ENCODE measurements at regions not wholly inside any gene's neighbourhood (a gene's known extent, or its start where the extent isn't known, plus 50 kb on each side); places are given as distances from the start of the nearest gene placed in this dataset.

DNA sequence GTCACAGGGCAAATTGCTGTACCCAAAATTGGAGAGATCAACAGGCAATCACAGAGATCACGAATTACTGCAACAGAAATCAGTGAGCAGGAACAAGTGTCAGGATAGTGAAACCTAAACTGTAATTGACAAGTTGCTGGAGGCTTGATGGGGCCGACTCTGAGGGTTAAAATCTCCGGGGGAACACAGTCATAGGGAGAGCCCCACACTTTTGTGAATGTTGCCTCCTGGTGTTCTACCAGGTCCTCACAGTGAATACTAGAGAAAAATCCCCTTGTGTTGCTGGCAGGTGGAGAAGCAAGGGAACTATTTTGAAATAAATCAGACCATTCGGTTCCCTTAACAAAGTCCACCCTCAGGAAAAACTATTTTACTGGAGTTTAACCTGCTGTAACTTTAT lies 697.5 kb upstream of the CBLB start:
- no CpG with 5 or more reads among the region's 4 CpGs for WGBS (ENCODE audit: extremely low coverage, insufficient coverage, insufficient read length)
- H3K4ac ChIP-seq (ENCODE audit: low read depth, low read length): no peak overlapping the region
- H3K4me1 ChIP-seq (ENCODE audit: control insufficient read depth in 1 of 2, insufficient read depth in 2 of 2, low read length in 2 of 2): no peaks in the 10 kb centered on the region
- no peak overlapping the region for H4K12ac ChIP-seq (ENCODE audit: low read depth, low read length)
- no peak overlapping the region for H4K8ac ChIP-seq (ENCODE audit: low read depth, low read length)
- H3K14ac ChIP-seq (ENCODE audit: low read length): no peak overlapping the region
- H2BK5ac ChIP-seq (ENCODE audit: low read depth, low read length, poor library complexity): no peak overlapping the region
- no peak overlapping the region for H3K18ac ChIP-seq (ENCODE audit: low read length)
- H3K79me1 ChIP-seq (ENCODE audit: low read length): no peaks in the 10 kb centered on the region
- H2AFZ ChIP-seq (ENCODE audit: insufficient read depth, low read length, poor library complexity): no peak overlapping the region
- peak overlapping the region; percentile 14 for H4K91ac ChIP-seq (ENCODE audit: low read depth, low read length)
- peak overlapping the region; percentile 54 for H2AK5ac ChIP-seq (ENCODE audit: low read length)
- H3K9ac ChIP-seq (ENCODE audit: low read length): no peak overlapping the region
- H3K9me3 ChIP-seq (ENCODE audit: insufficient read depth, low read depth, low read length): no peaks in the 10 kb centered on the region
- no peaks in the 10 kb centered on the region for H3K27me3 ChIP-seq (ENCODE audit: insufficient read depth, low read length)
- H2BK120ac ChIP-seq (ENCODE audit: insufficient read depth, low read length, poor library complexity): no peak overlapping the region
- no peak overlapping the region for H3K23ac ChIP-seq (ENCODE audit: low read length)
- no peak overlapping the region for H2BK12ac ChIP-seq (ENCODE audit: low read length)
- H3K4me2 ChIP-seq (ENCODE audit: low read length): no peak overlapping the region
- H3K27ac ChIP-seq (ENCODE audit: low read depth, low read length): no peak overlapping the region
- no peaks in the 10 kb centered on the region for H3K79me2 ChIP-seq (ENCODE audit: control insufficient read depth, insufficient read depth, low read length, poor library complexity)
- no peaks in the 10 kb centered on the region for H3K36me3 ChIP-seq (ENCODE audit: control insufficient read depth in 1 of 2, insufficient read depth in 2 of 2, low read length in 2 of 2)
- H3K4me3 ChIP-seq (ENCODE audit: low read depth, low read length): no peak overlapping the region
- no peak for DNase-seq

GRCh38 chr3:106570426-106570825 lies 701.6 kb upstream of the CBLB start:
- Histone ChIP-seq H3K79me2 (ENCODE audit: control insufficient read depth, insufficient read depth, low read length, poor library complexity) (no peaks in the 10 kb centered on the region), H3K79me1 (ENCODE audit: low read length) (no peaks in the 10 kb centered on the region), H2BK120ac (ENCODE audit: insufficient read depth, low read length, poor library complexity) (no peak overlapping the region), H2BK12ac (ENCODE audit: low read length) (no peak overlapping the region), H3K4me1 (ENCODE audit: control insufficient read depth in 1 of 2, insufficient read depth in 2 of 2, low read length in 2 of 2) (no peaks in the 10 kb centered on the region), H3K9me3 (ENCODE audit: insufficient read depth, low read depth, low read length) (no peaks in the 10 kb centered on the region), H3K27me3 (ENCODE audit: insufficient read depth, low read length) (no peaks in the 10 kb centered on the region), H4K91ac (ENCODE audit: low read depth, low read length) (no peak overlapping the region), H3K4me2 (ENCODE audit: low read length) (no peak overlapping the region), H3K18ac (ENCODE audit: low read length) (no peak overlapping the region), H3K23ac (ENCODE audit: low read length) (no peak overlapping the region), H3K27ac (ENCODE audit: low read depth, low read length) (no peak overlapping the region), H2BK5ac (ENCODE audit: low read depth, low read length, poor library complexity) (no peak overlapping the region), H3K14ac (ENCODE audit: low read length) (no peak overlapping the region), H3K36me3 (ENCODE audit: control insufficient read depth in 1 of 2, insufficient read depth in 2 of 2, low read length in 2 of 2) (no peaks in the 10 kb centered on the region), H2AFZ (ENCODE audit: insufficient read depth, low read length, poor library complexity) (no peak overlapping the region), H3K4ac (ENCODE audit: low read depth, low read length) (no peak overlapping the region), H2AK5ac (ENCODE audit: low read length) (no peak overlapping the region), H4K8ac (ENCODE audit: low read depth, low read length) (no peak overlapping the region), H4K12ac (ENCODE audit: low read depth, low read length) (no peak overlapping the region), H3K9ac (ENCODE audit: low read length) (no peak overlapping the region), H3K4me3 (ENCODE audit: low read depth, low read length) (no peak overlapping the region)
- no peak for DNase-seq
- WGBS (ENCODE audit: extremely low coverage, insufficient coverage, insufficient read length): no CpG with 5 or more reads among the region's 1 CpG

DNA sequence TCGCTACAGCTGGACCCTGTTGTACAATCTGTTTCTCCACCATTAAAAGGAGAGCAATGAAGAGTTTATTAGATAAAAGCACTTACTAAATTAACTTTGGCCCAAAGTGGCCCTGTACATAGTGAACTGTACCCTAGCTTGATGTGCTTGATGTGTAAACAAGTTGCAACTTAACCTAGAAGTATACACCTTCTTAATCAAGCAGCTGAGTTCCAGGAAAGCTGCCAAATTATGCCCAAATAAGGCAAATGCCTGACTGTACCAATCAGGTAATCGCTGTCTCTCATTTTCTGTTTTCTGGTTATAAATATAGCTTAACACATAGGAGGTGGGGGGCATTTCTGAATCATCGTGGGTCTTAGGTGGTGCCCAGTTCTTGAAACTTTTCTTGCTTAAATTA lies 704.8 kb upstream of the CBLB start:
- no peak overlapping the region for H3K4me2 ChIP-seq (ENCODE audit: low read length)
- H2AK5ac ChIP-seq (ENCODE audit: low read length): no peak overlapping the region
- no CpG with 5 or more reads among the region's 3 CpGs for WGBS (ENCODE audit: extremely low coverage, insufficient coverage, insufficient read length)
- H3K18ac ChIP-seq (ENCODE audit: low read length): no peak overlapping the region
- no peak overlapping the region for H2BK5ac ChIP-seq (ENCODE audit: low read depth, low read length, poor library complexity)
- DNase-seq: no peak
- no peak overlapping the region for H3K9ac ChIP-seq (ENCODE audit: low read length)
- H3K36me3 ChIP-seq (ENCODE audit: control insufficient read depth in 1 of 2, insufficient read depth in 2 of 2, low read length in 2 of 2): no peaks in the 10 kb centered on the region
- no peak overlapping the region for H3K27ac ChIP-seq (ENCODE audit: low read depth, low read length)
- no peak overlapping the region for H3K4me3 ChIP-seq (ENCODE audit: low read depth, low read length)
- no peaks in the 10 kb centered on the region for H3K79me1 ChIP-seq (ENCODE audit: low read length)
- no peaks in the 10 kb centered on the region for H3K79me2 ChIP-seq (ENCODE audit: control insufficient read depth, insufficient read depth, low read length, poor library complexity)
- H4K12ac ChIP-seq (ENCODE audit: low read depth, low read length): no peak overlapping the region
- no peak overlapping the region for H2AFZ ChIP-seq (ENCODE audit: insufficient read depth, low read length, poor library complexity)
- peaks cover 0 to 2% of the 10 kb centered on the region in 2 experiments for H3K4me1 ChIP-seq (ENCODE audit: control insufficient read depth in 1 of 2, insufficient read depth in 2 of 2, low read length in 2 of 2)
- H4K8ac ChIP-seq (ENCODE audit: low read depth, low read length): no peak overlapping the region
- no peaks in the 10 kb centered on the region for H3K9me3 ChIP-seq (ENCODE audit: insufficient read depth, low read depth, low read length)
- no peak overlapping the region for H3K23ac ChIP-seq (ENCODE audit: low read length)
- H4K91ac ChIP-seq (ENCODE audit: low read depth, low read length): no peak overlapping the region
- H2BK120ac ChIP-seq (ENCODE audit: insufficient read depth, low read length, poor library complexity): no peak overlapping the region
- no peak overlapping the region for H3K4ac ChIP-seq (ENCODE audit: low read depth, low read length)
- no peaks in the 10 kb centered on the region for H3K27me3 ChIP-seq (ENCODE audit: insufficient read depth, low read length)
- H3K14ac ChIP-seq (ENCODE audit: low read length): no peak overlapping the region
- H2BK12ac ChIP-seq (ENCODE audit: low read length): no peak overlapping the region

GRCh38 chr3:106575029-106575428 lies 706.2 kb upstream of the CBLB start:
- Histone ChIP-seq H2AK5ac (ENCODE audit: low read length) (no peak overlapping the region), H4K12ac (ENCODE audit: low read depth, low read length) (no peak overlapping the region), H3K79me2 (ENCODE audit: control insufficient read depth, insufficient read depth, low read length, poor library complexity) (no peaks in the 10 kb centered on the region)

More at GRCh38 chr3:106575029-106575428, 706.2 kb upstream of the CBLB start:
- no peaks in the 10 kb centered on the region for H3K9me3 ChIP-seq (ENCODE audit: insufficient read depth, low read depth, low read length)
- no peak overlapping the region for H3K4me2 ChIP-seq (ENCODE audit: low read length)
- no peak overlapping the region for H3K27ac ChIP-seq (ENCODE audit: low read depth, low read length)
- no CpG with 5 or more reads among the region's 1 CpG for WGBS (ENCODE audit: extremely low coverage, insufficient coverage, insufficient read length)
- H3K36me3 ChIP-seq (ENCODE audit: control insufficient read depth in 1 of 2, insufficient read depth in 2 of 2, low read length in 2 of 2): no peaks in the 10 kb centered on the region
- no peaks in the 10 kb centered on the region for H3K27me3 ChIP-seq (ENCODE audit: insufficient read depth, low read length)
- no peak overlapping the region for H3K23ac ChIP-seq (ENCODE audit: low read length)
- H3K9ac ChIP-seq (ENCODE audit: low read length): no peak overlapping the region
- no peak overlapping the region for H4K8ac ChIP-seq (ENCODE audit: low read depth, low read length)
- H3K14ac ChIP-seq (ENCODE audit: low read length): no peak overlapping the region
- no peak overlapping the region for H3K18ac ChIP-seq (ENCODE audit: low read length)
- no peak overlapping the region for H2BK120ac ChIP-seq (ENCODE audit: insufficient read depth, low read length, poor library complexity)
- peaks cover 0 to 2% of the 10 kb centered on the region in 2 experiments for H3K4me1 ChIP-seq (ENCODE audit: control insufficient read depth in 1 of 2, insufficient read depth in 2 of 2, low read length in 2 of 2)
- no peak overlapping the region for H2BK12ac ChIP-seq (ENCODE audit: low read length)
- H4K91ac ChIP-seq (ENCODE audit: low read depth, low read length): no peak overlapping the region
- no peak for DNase-seq
- H2AFZ ChIP-seq (ENCODE audit: insufficient read depth, low read length, poor library complexity): no peak overlapping the region
- H3K4me3 ChIP-seq (ENCODE audit: low read depth, low read length): no peak overlapping the region
- H3K4ac ChIP-seq (ENCODE audit: low read depth, low read length): no peak overlapping the region
- H3K79me1 ChIP-seq (ENCODE audit: low read length): no peaks in the 10 kb centered on the region
- H2BK5ac ChIP-seq (ENCODE audit: low read depth, low read length, poor library complexity): no peak overlapping the region

All from trophoblast cell (in vitro differentiated cells and primary cell).